DND-41 (cell line): ENCODE measurements at regions not wholly inside any gene's neighbourhood (a gene's known extent, or its start where the extent isn't known, plus 50 kb on each side); places are given as distances from the start of the nearest gene placed in this dataset.

Experiments used
- ATAC-seq: fragments of 200-7000 bp; cut with Tn5 transposase; 3 replicates; pipeline ENCODE4 v1.9.1; 2021; ENCODE audit warnings: low read depth; ENCODE audit not compliant: insufficient read depth
- DNase-seq: peaks from one replicate; pipeline ENCODE4 v3.0.0-alpha.2; 2020
- H2AFZ ChIP-seq: 2 replicates; pipeline ENCODE4 v1.6.0; 2012; ENCODE audit warnings: low read depth, low read length
- H3K27ac ChIP-seq: 2 replicates; pipeline ENCODE4 v1.5.1; 2012; ENCODE audit warnings: low read length, inconsistent platforms
- H3K27me3 ChIP-seq: fragments of 200-600 bp; sonication (generic); 2 replicates; pipeline ENCODE4 v1.6.0; 2012; ENCODE audit warnings: low read length, mild to moderate bottlenecking, inconsistent platforms; ENCODE audit not compliant: insufficient read depth, poor library complexity
- H3K36me3 ChIP-seq: 2 replicates; pipeline ENCODE4 v1.5.1; 2012; ENCODE audit warnings: low read length, inconsistent platforms; ENCODE audit not compliant: insufficient read depth
- H3K4me1 ChIP-seq: 2 replicates; pipeline ENCODE4 v1.5.1; 2012; ENCODE audit warnings: mild to moderate bottlenecking, low read length; ENCODE audit not compliant: insufficient read depth
- H3K4me2 ChIP-seq: 2 replicates; pipeline ENCODE4 v1.6.0; 2012; ENCODE audit warnings: mild to moderate bottlenecking, moderate library complexity, low read length, inconsistent platforms; ENCODE audit not compliant: insufficient read depth
- H3K4me3 ChIP-seq, 2 experiments: fragments of 200-600 bp in 1 of 2; shearing (Covaris generic) in 1 of 2; 2 replicates each; pipeline ENCODE4 v1.5.1; 2012 to 2016; ENCODE audit warnings: inconsistent platforms in 2 of 2, low read length in 2 of 2, mild to moderate bottlenecking in 2 of 2, low read depth in 1 of 2, moderate library complexity in 1 of 2
- H3K79me2 ChIP-seq: 2 replicates; pipeline ENCODE4 v1.6.0; 2012; ENCODE audit warnings: low read length, inconsistent platforms; ENCODE audit not compliant: insufficient read depth
- H3K9ac ChIP-seq: 2 replicates; pipeline ENCODE4 v1.6.0; 2012; ENCODE audit warnings: low read depth, mild to moderate bottlenecking, inconsistent platforms, low read length, moderate library complexity
- H3K9me3 ChIP-seq: 2 replicates; pipeline ENCODE4 v1.5.1; 2012; ENCODE audit warnings: low read length, moderate library complexity, mild to moderate bottlenecking, inconsistent platforms; ENCODE audit not compliant: insufficient read depth, severe bottlenecking
- H4K20me1 ChIP-seq: 2 replicates; pipeline ENCODE4 v1.6.0; 2012; ENCODE audit warnings: low read length; ENCODE audit not compliant: insufficient read depth
- EZH2 ChIP-seq: IDR thresholded peaks from 3 replicates; pipeline ENCODE4 v1.6.1; 2012; ENCODE audit warnings: borderline replicate concordance, low read depth, mild to moderate bottlenecking, moderate library complexity, low read length, inconsistent platforms; ENCODE audit not compliant: severe bottlenecking
- TF ChIP-seq, protein P1 (sequence below): IDR thresholded peaks from 2 replicates; pipeline ENCODE4 v1.5.1; 2012; ENCODE audit warnings: borderline replicate concordance, low read length, moderate library complexity, mild to moderate bottlenecking; ENCODE audit not compliant: poor library complexity, severe bottlenecking; ENCODE audit errors: extremely low read depth

DNA sequence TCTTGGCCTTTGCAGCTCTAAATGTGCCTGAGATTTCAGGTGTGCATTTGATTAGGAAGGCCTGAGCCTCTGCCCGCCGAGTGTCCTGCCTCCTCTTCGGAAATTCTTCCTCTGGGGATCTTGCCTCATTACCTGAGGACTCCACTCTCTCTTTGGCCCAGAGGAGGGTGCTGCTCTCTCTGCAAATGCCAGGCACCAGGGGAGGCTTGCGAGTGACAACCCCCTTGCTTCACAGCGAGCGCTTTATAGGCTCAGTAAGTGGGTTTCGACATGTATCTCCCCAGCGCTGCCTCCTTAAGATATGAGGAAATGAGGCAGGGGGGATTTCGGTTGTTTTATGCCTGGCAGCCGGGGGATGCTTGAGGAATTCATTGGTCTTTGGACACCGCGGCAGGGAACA lies 423.9 kb downstream of the GLRX3 start:
- 0 out of 2 replicates have a peak, but pooled peaks cover 3% of the 10 kb centered on the region for H4K20me1 ChIP-seq
- H3K36me3 ChIP-seq: no peaks in the 10 kb centered on the region
- no peaks in the 10 kb centered on the region for H3K9me3 ChIP-seq
- H3K4me2 ChIP-seq: no peak overlapping the region
- H3K4me3 ChIP-seq: no peak overlapping the region
- no peak for ATAC-seq
- H3K79me2 ChIP-seq: no peaks in the 10 kb centered on the region
- H2AFZ ChIP-seq: no peak overlapping the region
- no peak overlapping the region for H3K9ac ChIP-seq
- H3K4me1 ChIP-seq: no peaks in the 10 kb centered on the region
- H3K27me3 ChIP-seq: no peaks in the 10 kb centered on the region
- DNase-seq: no peak
- H3K27ac ChIP-seq: no peak overlapping the region
- TF ChIP-seq, protein P1, sequence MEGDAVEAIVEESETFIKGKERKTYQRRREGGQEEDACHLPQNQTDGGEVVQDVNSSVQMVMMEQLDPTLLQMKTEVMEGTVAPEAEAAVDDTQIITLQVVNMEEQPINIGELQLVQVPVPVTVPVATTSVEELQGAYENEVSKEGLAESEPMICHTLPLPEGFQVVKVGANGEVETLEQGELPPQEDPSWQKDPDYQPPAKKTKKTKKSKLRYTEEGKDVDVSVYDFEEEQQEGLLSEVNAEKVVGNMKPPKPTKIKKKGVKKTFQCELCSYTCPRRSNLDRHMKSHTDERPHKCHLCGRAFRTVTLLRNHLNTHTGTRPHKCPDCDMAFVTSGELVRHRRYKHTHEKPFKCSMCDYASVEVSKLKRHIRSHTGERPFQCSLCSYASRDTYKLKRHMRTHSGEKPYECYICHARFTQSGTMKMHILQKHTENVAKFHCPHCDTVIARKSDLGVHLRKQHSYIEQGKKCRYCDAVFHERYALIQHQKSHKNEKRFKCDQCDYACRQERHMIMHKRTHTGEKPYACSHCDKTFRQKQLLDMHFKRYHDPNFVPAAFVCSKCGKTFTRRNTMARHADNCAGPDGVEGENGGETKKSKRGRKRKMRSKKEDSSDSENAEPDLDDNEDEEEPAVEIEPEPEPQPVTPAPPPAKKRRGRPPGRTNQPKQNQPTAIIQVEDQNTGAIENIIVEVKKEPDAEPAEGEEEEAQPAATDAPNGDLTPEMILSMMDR: no peak
- TF ChIP-seq EZH2: no peak

DNA sequence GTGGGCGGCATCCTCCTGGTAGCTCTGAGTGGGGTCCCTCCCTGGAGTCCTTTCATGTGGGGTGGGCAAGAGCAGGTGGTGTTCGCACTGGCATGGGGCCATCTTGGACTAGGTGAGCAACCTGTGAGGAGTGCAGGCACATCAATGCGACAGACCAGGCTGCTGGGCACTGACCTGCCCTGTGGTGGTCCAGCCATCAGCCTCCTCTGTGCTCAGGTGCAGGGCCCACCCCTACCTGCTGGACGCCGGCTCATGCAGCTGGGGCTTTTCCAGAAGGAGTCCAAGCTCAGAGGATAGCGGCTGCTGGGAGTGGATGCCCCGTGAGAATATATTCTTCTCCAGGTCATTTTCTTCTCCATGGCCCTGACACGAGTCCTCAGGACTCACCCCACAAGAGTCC lies 424.4 kb downstream of the GLRX3 start:
- TF ChIP-seq EZH2: no peak
- TF ChIP-seq, protein P1: no peak
- Histone ChIP-seq H4K20me1 (0 out of 2 replicates have a peak, but pooled peaks cover 3% of the 10 kb centered on the region), H3K4me2 (no peak overlapping the region), H2AFZ (no peak overlapping the region), H3K9me3 (no peaks in the 10 kb centered on the region), H3K4me1 (no peaks in the 10 kb centered on the region), H3K79me2 (no peaks in the 10 kb centered on the region), H3K4me3 (no peak overlapping the region), H3K9ac (no peak overlapping the region), H3K27me3 (no peaks in the 10 kb centered on the region), H3K36me3 (no peaks in the 10 kb centered on the region), H3K27ac (no peak overlapping the region)
- DNase-seq (no peak), ATAC-seq (no peak)

DNA sequence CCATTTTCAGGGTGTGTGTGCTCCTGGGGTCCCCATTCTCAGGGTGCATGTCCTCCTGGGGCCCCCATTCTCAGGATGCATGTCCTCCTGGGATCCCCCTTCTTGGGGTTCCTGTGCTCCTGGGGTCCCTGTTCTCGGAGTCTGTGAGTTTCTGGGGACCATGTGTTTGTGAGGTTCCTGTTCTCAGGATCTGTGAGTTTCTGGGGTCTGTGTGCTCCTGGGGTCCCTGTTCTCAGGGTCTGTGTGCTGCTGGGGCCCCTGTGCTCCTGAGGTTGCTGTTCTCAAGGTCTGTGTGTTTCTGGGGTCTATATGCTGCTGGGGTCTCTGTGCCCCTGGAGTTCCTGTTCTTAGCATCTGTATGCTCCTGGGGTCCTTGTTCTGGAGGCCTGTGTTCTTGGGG lies 425.5 kb downstream of the GLRX3 start:
- no peak for DNase-seq
- no peak overlapping the region for H3K9ac ChIP-seq
- no peak overlapping the region for H3K4me2 ChIP-seq
- H3K9me3 ChIP-seq: no peaks in the 10 kb centered on the region
- H3K36me3 ChIP-seq: no peaks in the 10 kb centered on the region
- H3K4me3 ChIP-seq: no peak overlapping the region
- 0 out of 2 replicates have a peak, but pooled peaks cover 2% of the 10 kb centered on the region for H3K4me1 ChIP-seq
- H3K79me2 ChIP-seq: no peaks in the 10 kb centered on the region
- no peak overlapping the region for H3K27ac ChIP-seq
- no peak for TF ChIP-seq EZH2
- TF ChIP-seq, protein P1: no peak
- H4K20me1 ChIP-seq: 0 out of 2 replicates have a peak, but pooled peaks cover 3% of the 10 kb centered on the region
- no peak for ATAC-seq
- H2AFZ ChIP-seq: no peak overlapping the region
- no peaks in the 10 kb centered on the region for H3K27me3 ChIP-seq

DNA sequence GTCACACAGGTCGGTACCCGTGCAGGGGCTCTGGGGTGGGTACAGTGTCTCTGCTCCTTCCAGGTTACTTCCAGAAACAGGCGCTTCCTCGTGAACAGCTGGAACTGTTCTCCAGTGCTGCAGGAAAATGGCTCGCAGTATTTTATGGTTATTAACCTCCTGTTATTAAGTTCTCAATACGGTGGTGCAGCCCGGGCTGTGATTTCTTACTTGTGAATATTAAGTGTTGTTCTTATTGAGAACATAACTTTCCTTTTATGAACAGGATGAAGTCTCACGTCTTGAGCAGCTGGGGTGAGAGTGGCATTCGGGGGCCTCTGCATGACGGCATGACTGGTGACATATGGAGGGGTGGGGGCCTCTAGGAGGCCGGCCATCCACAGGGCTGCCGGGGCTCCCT lies 430.8 kb downstream of the GLRX3 start:
- TF ChIP-seq EZH2: no peak
- TF ChIP-seq, protein P1: no peak
- DNase-seq (no peak), ATAC-seq (no peak)
- no peak overlapping the region for H3K4me2 ChIP-seq
- H3K27ac ChIP-seq: no peak overlapping the region
- no peaks in the 10 kb centered on the region for H3K79me2 ChIP-seq
- H3K9me3 ChIP-seq: no peaks in the 10 kb centered on the region
- no peaks in the 10 kb centered on the region for H3K36me3 ChIP-seq
- H3K27me3 ChIP-seq: no peaks in the 10 kb centered on the region
- no peaks in the 10 kb centered on the region for H4K20me1 ChIP-seq
- no peak overlapping the region for H2AFZ ChIP-seq
- H3K4me3 ChIP-seq: no peak overlapping the region
- H3K9ac ChIP-seq: no peak overlapping the region
- 0 out of 2 replicates have a peak, but pooled peaks cover 3% of the 10 kb centered on the region for H3K4me1 ChIP-seq
